ENCODE measurements at regions not wholly inside any gene's neighbourhood (a gene's known extent, or its start where the extent isn't known, plus 50 kb on each side); places are given as distances from the start of the nearest gene placed in this dataset.
"Not testable (repeated sequence)": the region's sequence is repeated elsewhere in the genome, so short reads cannot be mapped to it uniquely, and the experiment has no call there.

GRCh38 chr7:103244865-103245264, 52.4 kb upstream of the PMPCB start:
- in situ Hi-C loops (cut with HindIII; ENCODE audit: low pct_unique_long_range_greater_than_20kb, low sequenced_read_pairs) = not testable (repeated sequence)
- peak in 1 of 2 experiments; percentile 78 for DNase-seq (ENCODE audit: low read depth in 1 of 2, low spot score in 1 of 2)

- DNase-seq (ENCODE audit: low read depth in 1 of 2, low spot score in 1 of 2) = peak in 1 of 2 experiments; percentile 34
- TF ChIP-seq JUND (IDR thresholded peaks at IDR 0.05; ENCODE audit: low read depth) = no peak
- in situ Hi-C loops (cut with HindIII; ENCODE audit: low pct_unique_long_range_greater_than_20kb, low sequenced_read_pairs) = no loop called here
These were observed 56.4 kb upstream of the PMPCB start for GRCh38 chr7:103240806-103241205.

GRCh38 chr7:103235824-103236223, 61.4 kb upstream of the PMPCB start:
- in situ Hi-C loops (cut with HindIII; ENCODE audit: low pct_unique_long_range_greater_than_20kb, low sequenced_read_pairs) = not testable (repeated sequence)

GRCh38 chr7:103234877-103235276, 62.4 kb upstream of the PMPCB start:
- DNase-seq (ENCODE audit: low read depth in 1 of 2, low spot score in 1 of 2) = not testable (repeated sequence)

More at GRCh38 chr7:103235824-103236223, 61.4 kb upstream of the PMPCB start:
- DNase-seq (ENCODE audit: low read depth in 1 of 2, low spot score in 1 of 2) = not testable (repeated sequence)

GRCh38 chr7:103227787-103228186, 69.4 kb upstream of the PMPCB start:
- not testable (repeated sequence) for DNase-seq (ENCODE audit: low read depth in 1 of 2, low spot score in 1 of 2)

More at GRCh38 chr7:103234877-103235276, 62.4 kb upstream of the PMPCB start:
- in situ Hi-C loops (cut with HindIII; ENCODE audit: low pct_unique_long_range_greater_than_20kb, low sequenced_read_pairs) = not testable (repeated sequence)

GRCh38 chr7:103225798-103226197, 71.4 kb upstream of the PMPCB start:
- in situ Hi-C loops (cut with HindIII; ENCODE audit: low pct_unique_long_range_greater_than_20kb, low sequenced_read_pairs); DNase-seq (ENCODE audit: low read depth in 1 of 2, low spot score in 1 of 2): not testable (repeated sequence)

More at GRCh38 chr7:103227787-103228186, 69.4 kb upstream of the PMPCB start:
- in situ Hi-C loops (cut with HindIII; ENCODE audit: low pct_unique_long_range_greater_than_20kb, low sequenced_read_pairs) = not testable (repeated sequence)

GRCh38 chr7:103223065-103223464, 74.2 kb upstream of the NAPEPLD start:
- DNase-seq (ENCODE audit: low read depth in 1 of 2, low spot score in 1 of 2); in situ Hi-C loops (cut with HindIII; ENCODE audit: low pct_unique_long_range_greater_than_20kb, low sequenced_read_pairs): not testable (repeated sequence)

- in situ Hi-C loops (cut with HindIII; ENCODE audit: low pct_unique_long_range_greater_than_20kb, low sequenced_read_pairs); DNase-seq (ENCODE audit: low read depth in 1 of 2, low spot score in 1 of 2): not testable (repeated sequence)
These were observed 62.1 kb upstream of the NAPEPLD start for GRCh38 chr7:103211049-103211448.

GRCh38 chr7:103199191-103199590, 50.3 kb upstream of the NAPEPLD start:
- DNase-seq (ENCODE audit: low read depth in 1 of 2, low spot score in 1 of 2); in situ Hi-C loops (cut with HindIII; ENCODE audit: low pct_unique_long_range_greater_than_20kb, low sequenced_read_pairs): not testable (repeated sequence)
